ENCODE measurements at regions not wholly inside any gene's neighbourhood (a gene's known extent, or its start where the extent isn't known, plus 50 kb on each side); places are given as distances from the start of the nearest gene placed in this dataset.

GRCh38 chr20:22070610-22071058 is 365.2 kb downstream of the PAX1 start:
- TF ChIP-seq CTCF (IDR thresholded peaks at IDR 0.05) = no peak
- no peak for TF ChIP-seq POLR2A (IDR thresholded peaks at IDR 0.05)
